Activated naive CD4-positive, alpha-beta T cell treated with anti-CD3 and anti-CD28 coated beads, Interleukin-2, amount 50 U/mL, for 72 hours (primary cell): ENCODE measurements at regions not wholly inside any gene's neighbourhood (a gene's known extent, or its start where the extent isn't known, plus 50 kb on each side); places are given as distances from the start of the nearest gene placed in this dataset.
"Not testable (repeated sequence)": the region's sequence is repeated elsewhere in the genome, so short reads cannot be mapped to it uniquely, and the experiment has no call there.

ENCODE experiments used
- ATAC-seq, 2 donors: fragments of 150-1000 bp; cut with Tn5 transposase; 2 replicates each; pipeline ENCODE4 v1.10.0; 2021; ENCODE audit warnings: mild to moderate bottlenecking in 2 of 2, moderate library complexity in 2 of 2
- DNase-seq, 2 donors: peaks; one replicate each; pipeline ENCODE4 v3.0.0; 2021 to 2022; ENCODE audit warnings: low spot score in 2 of 2
- H3K27ac Mint-ChIP-seq, 2 donors: one replicate each; pipeline ENCODE4 v1.8.0; 2022; ENCODE audit warnings: mild to moderate bottlenecking in 2 of 2, mixed read lengths in 2 of 2
- H3K36me3 Mint-ChIP-seq, 2 donors: one replicate each; pipeline ENCODE4 v1.8.0; 2022; ENCODE audit warnings: mixed read lengths in 2 of 2
- H3K9me3 Mint-ChIP-seq, 2 donors: one replicate each; pipeline ENCODE4 v1.8.0; 2022; ENCODE audit warnings: mixed read lengths in 2 of 2

- DNase-seq (peak; percentile 60 to 66), ATAC-seq (peak; percentile 87 to 88)
- Mint-ChIP-seq H3K36me3 (peaks cover 0 to 17% of the 10 kb centered on the region in 2 donors), H3K9me3 (peaks cover 0 to 4% of the 10 kb centered on the region in 2 donors), H3K27ac (peak overlapping the region; percentile 91 to 99)
Measured at GRCh38 chr14:71555654-71556559, 376.3 kb upstream of the RGS6 start.

- Mint-ChIP-seq H3K36me3 (peaks cover 0 to 9% of the 10 kb centered on the region in 2 donors), H3K9me3 (peaks cover 0 to 2% of the 10 kb centered on the region in 2 donors), H3K27ac (peak overlapping the region; percentile 91 to 99)
- no peak for DNase-seq
- ATAC-seq = no peak
Measured at GRCh38 chr14:71556730-71557129, 375.5 kb upstream of the RGS6 start.

- DNase-seq (no peak), ATAC-seq (no peak)
- Mint-ChIP-seq H3K36me3 (peaks cover 0 to 7% of the 10 kb centered on the region in 2 donors), H3K27ac (peak overlapping the region in 1 of 2 donors; percentile 74), H3K9me3 (no peaks in the 10 kb centered on the region)
Measured at GRCh38 chr14:71557351-71557750, 374.9 kb upstream of the RGS6 start.

- not testable (repeated sequence) for DNase-seq, H3K9me3 Mint-ChIP-seq, ATAC-seq, H3K27ac Mint-ChIP-seq, H3K36me3 Mint-ChIP-seq
Measured at GRCh38 chr14:71558943-71559342, 373.3 kb upstream of the RGS6 start.

GRCh38 chr14:71560751-71561150 is 371.5 kb upstream of the RGS6 start:
- Mint-ChIP-seq H3K27ac (no peak overlapping the region), H3K9me3 (no peaks in the 10 kb centered on the region), H3K36me3 (peaks cover 0 to 7% of the 10 kb centered on the region in 2 donors)
- DNase-seq (no peak), ATAC-seq (no peak)

- Mint-ChIP-seq H3K9me3 (no peaks in the 10 kb centered on the region), H3K36me3 (no peaks in the 10 kb centered on the region), H3K27ac (no peak overlapping the region)
- DNase-seq = no peak
- peak in 1 of 2 donors; percentile 59 for ATAC-seq
Measured at GRCh38 chr14:71563492-71564153, 368.6 kb upstream of the RGS6 start.

- no peak overlapping the region for H3K27ac Mint-ChIP-seq
- no peaks in the 10 kb centered on the region for H3K36me3 Mint-ChIP-seq
- DNase-seq = no peak
- no peak for ATAC-seq
- no peaks in the 10 kb centered on the region for H3K9me3 Mint-ChIP-seq
Measured at GRCh38 chr14:71566276-71566675, 366.0 kb upstream of the RGS6 start.

GRCh38 chr14:71567499-71568133 is 364.6 kb upstream of the RGS6 start:
- ATAC-seq, H3K9me3 Mint-ChIP-seq, DNase-seq, H3K27ac Mint-ChIP-seq, H3K36me3 Mint-ChIP-seq: not testable (repeated sequence)

GRCh38 chr14:71574976-71575375 is 357.3 kb upstream of the RGS6 start:
- no peak for ATAC-seq
- Mint-ChIP-seq H3K36me3 (no peaks in the 10 kb centered on the region), H3K27ac (no peak overlapping the region), H3K9me3 (no peaks in the 10 kb centered on the region)
- DNase-seq = no peak

GRCh38 chr14:71576472-71576871 is 355.8 kb upstream of the RGS6 start:
- Mint-ChIP-seq H3K36me3 (no peaks in the 10 kb centered on the region), H3K27ac (no peak overlapping the region), H3K9me3 (no peaks in the 10 kb centered on the region)
- DNase-seq (no peak), ATAC-seq (no peak)

- DNase-seq = no peak
- no peak for ATAC-seq
- no peak overlapping the region for H3K27ac Mint-ChIP-seq
- H3K9me3 Mint-ChIP-seq = peaks cover 0 to 7% of the 10 kb centered on the region in 2 donors
- peaks cover under 1 to 5% of the 10 kb centered on the region in 2 donors for H3K36me3 Mint-ChIP-seq
Measured at GRCh38 chr14:71579331-71579730, 352.9 kb upstream of the RGS6 start.

- ATAC-seq (no peak), DNase-seq (no peak)
- peaks cover 0 to 8% of the 10 kb centered on the region in 2 donors for H3K9me3 Mint-ChIP-seq
- H3K36me3 Mint-ChIP-seq = peaks cover 9 to 10% of the 10 kb centered on the region in 2 donors
- no peak overlapping the region for H3K27ac Mint-ChIP-seq
Measured at GRCh38 chr14:71582705-71583104, 349.5 kb upstream of the RGS6 start.

- ATAC-seq (no peak), DNase-seq (no peak)
- H3K36me3 Mint-ChIP-seq = peaks cover 13 to 15% of the 10 kb centered on the region in 2 donors
- no peak overlapping the region for H3K27ac Mint-ChIP-seq
- peaks cover 0 to 8% of the 10 kb centered on the region in 2 donors for H3K9me3 Mint-ChIP-seq
Measured at GRCh38 chr14:71583194-71583593, 349.0 kb upstream of the RGS6 start.

- Mint-ChIP-seq H3K36me3 (peaks cover 16 to 20% of the 10 kb centered on the region in 2 donors), H3K9me3 (peaks cover 0 to 8% of the 10 kb centered on the region in 2 donors), H3K27ac (no peak overlapping the region)
- no peak for DNase-seq
- no peak for ATAC-seq
Measured at GRCh38 chr14:71583705-71584104, 348.5 kb upstream of the RGS6 start.

- Mint-ChIP-seq H3K27ac (no peak overlapping the region), H3K9me3 (peaks cover 0 to 8% of the 10 kb centered on the region in 2 donors), H3K36me3 (peaks cover 18 to 22% of the 10 kb centered on the region in 2 donors)
- DNase-seq (no peak), ATAC-seq (no peak)
Measured at GRCh38 chr14:71585361-71585760, 346.9 kb upstream of the RGS6 start.

- DNase-seq = no peak
- no peak overlapping the region for H3K27ac Mint-ChIP-seq
- H3K9me3 Mint-ChIP-seq = peaks cover 0 to 8% of the 10 kb centered on the region in 2 donors
- no peak for ATAC-seq
- peaks cover 18 to 22% of the 10 kb centered on the region in 2 donors for H3K36me3 Mint-ChIP-seq
Measured at GRCh38 chr14:71586131-71586897, 345.9 kb upstream of the RGS6 start.
